K562 (cell line): ENCODE measurements at regions not wholly inside any gene's neighbourhood (a gene's known extent, or its start where the extent isn't known, plus 50 kb on each side); places are given as distances from the start of the nearest gene placed in this dataset.

Experiments used
- BCL6 ChIP-seq: fragments of 250-450 bp; sonication (Bioruptor Pico); IDR thresholded peaks from 2 replicates; pipeline ENCODE4 v1.4.0; 2020
- CTCFL ChIP-seq: IDR thresholded peaks from 2 replicates; pipeline ENCODE4 v1.6.1; 2011; ENCODE audit warnings: borderline replicate concordance, low read depth, mild to moderate bottlenecking, moderate library complexity, low read length; ENCODE audit not compliant: insufficient read depth, poor library complexity, severe bottlenecking
- ESRRB ChIP-seq: fragments of 250-450 bp; sonication (Bioruptor Pico); IDR thresholded peaks from 2 replicates; pipeline ENCODE4 v1.5.0; 2020; ENCODE audit warnings: mild to moderate bottlenecking, moderate library complexity, borderline replicate concordance
- FOSL1 ChIP-seq: fragments of 200-800 bp; sonication (Bioruptor generic); conservative IDR thresholded peaks from 2 replicates; pipeline ENCODE4 v1.6.1; 2016; ENCODE audit warnings: missing genetic modification characterization, missing compliant biosample characterization
- FUS ChIP-seq: fragments of 200-400 bp; formaldehyde crosslinking; optimal IDR thresholded peaks from 2 replicates; pipeline ENCODE3; 2017; ENCODE audit warnings: low read depth, low read length
- HDGF ChIP-seq: fragments of 450-650 bp; IDR thresholded peaks from 2 replicates; pipeline ENCODE4 v1.6.1; 2016
- HNRNPK ChIP-seq: fragments of 200-400 bp; formaldehyde crosslinking; IDR thresholded peaks from one replicate; pipeline ENCODE4 v1.6.1; 2018; ENCODE audit warnings: mild to moderate bottlenecking, low read depth, low read length; ENCODE audit not compliant: poor library complexity, severe bottlenecking
- NBN ChIP-seq: fragments of 450-650 bp; IDR thresholded peaks from 2 replicates; pipeline ENCODE4 v1.6.1; 2016; ENCODE audit warnings: low read depth, mild to moderate bottlenecking
- NFIC ChIP-seq: fragments of 450-650 bp; IDR thresholded peaks from 2 replicates; pipeline ENCODE4 v1.6.1; 2017; ENCODE audit warnings: mild to moderate bottlenecking, inconsistent platforms
- NR0B1 ChIP-seq: fragments of 450-650 bp; IDR thresholded peaks from one replicate; pipeline ENCODE4 v1.6.1; 2018; ENCODE audit warnings: mild to moderate bottlenecking, moderate library complexity; ENCODE audit not compliant: partially characterized antibody
- YY1 ChIP-seq, 3 experiments: IDR thresholded peaks; 2 replicates each; pipeline ENCODE4 v1.6.1; 2011; ENCODE audit warnings: low read length in 2 of 3, mild to moderate bottlenecking in 2 of 3, moderate library complexity in 2 of 3, borderline replicate concordance in 1 of 3, control low read depth in 1 of 3, low read depth in 1 of 3; ENCODE audit not compliant: insufficient read depth in 3 of 3, insufficient replicate concordance in 2 of 3, control insufficient read depth in 1 of 3, insufficient read length in 1 of 3; ENCODE audit errors: extremely low read depth in 1 of 3
- ZBTB1 ChIP-seq: sonication (generic); formaldehyde crosslinking; IDR thresholded peaks from 2 replicates; pipeline ENCODE4 v1.8.1; 2023; ENCODE audit warnings: missing genetic modification reagents, low read depth, mild to moderate bottlenecking, borderline replicate concordance
- ZBTB2 ChIP-seq: fragments of 450-650 bp; IDR thresholded peaks from 2 replicates; pipeline ENCODE4 v1.6.1; 2016; ENCODE audit warnings: antibody characterized with exemption
- ZBTB34 ChIP-seq: fragments of 250-450 bp; sonication (Bioruptor Pico); IDR thresholded peaks from 2 replicates; pipeline ENCODE4 v1.8.0; 2021; ENCODE audit warnings: mild to moderate bottlenecking, moderate library complexity
- ZNF785 ChIP-seq: fragments of 250-450 bp; sonication (Bioruptor Pico); IDR thresholded peaks from 2 replicates; pipeline ENCODE4 v1.4.0; 2020; ENCODE audit warnings: mild to moderate bottlenecking
- TF ChIP-seq, protein P1 (sequence below): fragments of 450-650 bp; IDR thresholded peaks from 2 replicates; pipeline ENCODE4 v1.6.1; 2017; ENCODE audit warnings: mild to moderate bottlenecking, moderate library complexity
- TF ChIP-seq, protein P2 (sequence below): fragments of 450-650 bp; formaldehyde crosslinking; IDR thresholded peaks from 2 replicates; pipeline ENCODE4 v1.4.0; 2020; ENCODE audit warnings: mild to moderate bottlenecking
- TF ChIP-seq, protein P3 (sequence below): fragments of 450-650 bp; formaldehyde crosslinking; IDR thresholded peaks from 2 replicates; pipeline ENCODE4 v1.4.0; 2020; ENCODE audit warnings: mild to moderate bottlenecking, moderate library complexity

GRCh38 chr6:27806981-27807440 is 105.2 kb downstream of the OR2B2 start (continued):
- TF ChIP-seq CTCFL (peak; percentile 19), NBN (no peak), ZBTB2 (no peak), FOSL1 (no peak), BCL6 (no peak), HNRNPK (no peak), ZNF785 (no peak), YY1 (IDR thresholded peaks at IDR 0.05; ENCODE audit: borderline replicate concordance in 1 of 3, control insufficient read depth in 1 of 3, extremely low read depth in 1 of 3, insufficient read depth in 3 of 3, insufficient read length in 1 of 3, insufficient replicate concordance in 2 of 3, low read depth in 1 of 3, low read length in 2 of 3) (no peak), NFIC (no peak), ZBTB1 (no peak), ZBTB34 (CRISPR knock-in tag) (no peak), ESRRB (CRISPR knock-in tag) (no peak), NR0B1 (no peak), HDGF (no peak), FUS (peak; percentile 30)
- TF ChIP-seq, protein P1, sequence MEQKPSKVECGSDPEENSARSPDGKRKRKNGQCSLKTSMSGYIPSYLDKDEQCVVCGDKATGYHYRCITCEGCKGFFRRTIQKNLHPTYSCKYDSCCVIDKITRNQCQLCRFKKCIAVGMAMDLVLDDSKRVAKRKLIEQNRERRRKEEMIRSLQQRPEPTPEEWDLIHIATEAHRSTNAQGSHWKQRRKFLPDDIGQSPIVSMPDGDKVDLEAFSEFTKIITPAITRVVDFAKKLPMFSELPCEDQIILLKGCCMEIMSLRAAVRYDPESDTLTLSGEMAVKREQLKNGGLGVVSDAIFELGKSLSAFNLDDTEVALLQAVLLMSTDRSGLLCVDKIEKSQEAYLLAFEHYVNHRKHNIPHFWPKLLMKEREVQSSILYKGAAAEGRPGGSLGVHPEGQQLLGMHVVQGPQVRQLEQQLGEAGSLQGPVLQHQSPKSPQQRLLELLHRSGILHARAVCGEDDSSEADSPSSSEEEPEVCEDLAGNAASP: no peak
- TF ChIP-seq, protein P2, sequence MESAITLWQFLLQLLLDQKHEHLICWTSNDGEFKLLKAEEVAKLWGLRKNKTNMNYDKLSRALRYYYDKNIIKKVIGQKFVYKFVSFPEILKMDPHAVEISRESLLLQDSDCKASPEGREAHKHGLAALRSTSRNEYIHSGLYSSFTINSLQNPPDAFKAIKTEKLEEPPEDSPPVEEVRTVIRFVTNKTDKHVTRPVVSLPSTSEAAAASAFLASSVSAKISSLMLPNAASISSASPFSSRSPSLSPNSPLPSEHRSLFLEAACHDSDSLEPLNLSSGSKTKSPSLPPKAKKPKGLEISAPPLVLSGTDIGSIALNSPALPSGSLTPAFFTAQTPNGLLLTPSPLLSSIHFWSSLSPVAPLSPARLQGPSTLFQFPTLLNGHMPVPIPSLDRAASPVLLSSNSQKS (CRISPR knock-in tag): no peak
- TF ChIP-seq, protein P3, sequence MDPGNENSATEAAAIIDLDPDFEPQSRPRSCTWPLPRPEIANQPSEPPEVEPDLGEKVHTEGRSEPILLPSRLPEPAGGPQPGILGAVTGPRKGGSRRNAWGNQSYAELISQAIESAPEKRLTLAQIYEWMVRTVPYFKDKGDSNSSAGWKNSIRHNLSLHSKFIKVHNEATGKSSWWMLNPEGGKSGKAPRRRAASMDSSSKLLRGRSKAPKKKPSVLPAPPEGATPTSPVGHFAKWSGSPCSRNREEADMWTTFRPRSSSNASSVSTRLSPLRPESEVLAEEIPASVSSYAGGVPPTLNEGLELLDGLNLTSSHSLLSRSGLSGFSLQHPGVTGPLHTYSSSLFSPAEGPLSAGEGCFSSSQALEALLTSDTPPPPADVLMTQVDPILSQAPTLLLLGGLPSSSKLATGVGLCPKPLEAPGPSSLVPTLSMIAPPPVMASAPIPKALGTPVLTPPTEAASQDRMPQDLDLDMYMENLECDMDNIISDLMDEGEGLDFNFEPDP (CRISPR knock-in tag): no peak
